Dermis microvascular lymphatic vessel endothelial cell (primary cell): ENCODE measurements at regions not wholly inside any gene's neighbourhood (a gene's known extent, or its start where the extent isn't known, plus 50 kb on each side); places are given as distances from the start of the nearest gene placed in this dataset.

Experiments used
- DNase-seq, 2 donors: peaks; one replicate each; pipeline versions ENCODE4 v3.0.0 to v3.0.0-alpha.2; 2010; ENCODE audit warnings: low read depth in 2 of 2

DNA sequence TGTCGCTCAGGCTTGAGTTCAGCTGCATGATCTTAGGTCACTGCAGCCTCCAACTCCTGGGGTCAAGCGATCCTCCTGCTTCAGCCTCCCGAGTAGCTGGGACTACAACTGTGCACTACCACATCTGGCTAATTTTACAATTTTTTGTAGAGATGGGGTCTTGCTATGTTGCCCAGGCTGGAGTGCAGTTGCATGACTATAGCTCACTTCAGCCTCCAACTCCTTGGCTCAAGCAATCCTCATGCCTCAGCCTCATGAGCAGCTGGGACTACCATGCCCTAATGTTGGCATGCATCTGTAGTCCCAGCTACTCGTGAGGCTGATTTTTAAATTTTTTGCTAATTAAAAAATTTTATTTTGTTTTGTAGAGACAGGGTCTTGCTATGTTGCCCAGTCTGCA is 101.9 kb upstream of the NPTX2 start:
- DNase-seq = no peak

DNA sequence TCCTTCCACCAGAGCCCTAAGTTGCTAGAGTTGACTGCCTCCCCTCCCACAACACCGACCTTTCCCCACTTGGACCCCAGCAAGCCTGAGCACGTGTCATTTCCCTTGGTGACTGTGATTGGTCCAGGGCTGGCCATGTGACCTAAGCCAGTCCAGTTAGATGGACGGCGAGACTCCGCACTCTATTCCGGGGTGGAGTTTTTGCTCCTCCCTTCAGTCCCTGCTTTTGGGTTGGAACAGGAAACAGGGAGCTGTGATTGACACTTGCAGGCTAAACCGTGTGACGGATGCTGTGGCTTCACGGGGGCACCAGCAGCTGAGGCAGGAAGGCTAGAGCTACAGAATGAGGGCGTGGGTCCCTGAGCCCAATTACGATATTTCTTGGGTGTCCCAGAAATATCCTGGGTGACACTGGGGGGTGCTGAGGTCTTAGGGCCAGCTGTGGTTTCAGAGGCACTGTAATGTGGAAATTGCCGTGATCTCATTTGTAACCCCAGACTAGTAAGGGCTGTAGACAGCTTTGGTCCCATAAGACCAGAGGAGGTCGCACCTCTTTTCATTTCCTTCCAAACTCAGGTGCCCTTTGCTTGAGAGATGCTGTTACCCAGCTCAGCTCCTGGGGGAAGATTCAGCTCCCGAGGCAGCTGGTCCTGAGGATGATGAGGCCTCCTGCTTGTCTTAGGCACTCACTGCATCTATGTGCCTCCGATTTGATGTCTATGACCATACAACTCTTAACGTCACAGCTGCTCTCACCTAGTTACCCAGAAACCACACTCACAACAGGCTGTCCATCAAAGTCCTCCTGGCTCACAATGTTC is 102.7 kb upstream of the NPTX2 start:
- DNase-seq = no peak

DNA sequence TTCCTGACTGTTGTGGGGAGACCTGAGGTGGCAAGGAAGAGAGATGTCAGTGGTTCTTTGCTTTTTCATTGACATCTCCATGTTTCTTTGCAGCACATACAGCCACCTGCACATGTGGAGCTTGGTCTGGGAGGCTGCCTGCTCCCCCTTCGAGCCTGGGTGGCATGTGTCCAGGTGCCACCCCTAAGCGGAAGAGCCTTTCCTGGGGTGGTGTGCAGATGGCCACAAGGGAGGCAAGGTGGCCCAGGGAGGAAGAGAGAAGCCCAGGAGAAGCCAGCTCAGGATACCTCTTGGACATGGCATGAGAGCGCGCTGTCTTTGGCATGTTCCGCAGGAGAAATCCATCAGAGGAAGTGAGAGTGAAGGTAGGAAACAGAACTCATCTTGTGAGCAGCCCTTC is 105.9 kb upstream of the NPTX2 start:
- DNase-seq = no peak

GRCh38 chr7:98509836-98510235 is 107.2 kb upstream of the NPTX2 start:
- no peak for DNase-seq

DNA sequence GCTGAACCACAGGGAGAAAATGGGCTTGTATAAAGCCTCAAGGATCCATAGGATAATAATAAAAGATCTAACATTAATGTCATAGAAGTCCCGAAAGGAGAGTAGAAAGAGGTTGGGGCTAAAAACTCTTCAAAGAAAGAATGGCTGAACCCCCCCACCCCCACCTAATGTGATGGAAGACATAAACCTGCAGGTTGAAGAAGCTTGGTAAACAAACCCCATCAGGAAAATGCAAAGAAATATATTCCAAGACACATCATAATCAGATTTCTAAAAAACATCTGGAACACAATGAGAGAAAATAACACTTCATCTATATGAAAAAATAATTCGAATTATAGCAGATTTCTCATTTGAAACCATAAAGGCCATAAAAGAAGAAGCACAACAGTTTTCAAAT is 105.6 kb upstream of the BAIAP2L1 start:
- DNase-seq = no peak

GRCh38 chr7:98500764-98501163 is 99.9 kb upstream of the BAIAP2L1 start:
- no peak for DNase-seq

GRCh38 chr7:98496618-98497017 is 95.7 kb upstream of the BAIAP2L1 start:
- DNase-seq = no peak

DNA sequence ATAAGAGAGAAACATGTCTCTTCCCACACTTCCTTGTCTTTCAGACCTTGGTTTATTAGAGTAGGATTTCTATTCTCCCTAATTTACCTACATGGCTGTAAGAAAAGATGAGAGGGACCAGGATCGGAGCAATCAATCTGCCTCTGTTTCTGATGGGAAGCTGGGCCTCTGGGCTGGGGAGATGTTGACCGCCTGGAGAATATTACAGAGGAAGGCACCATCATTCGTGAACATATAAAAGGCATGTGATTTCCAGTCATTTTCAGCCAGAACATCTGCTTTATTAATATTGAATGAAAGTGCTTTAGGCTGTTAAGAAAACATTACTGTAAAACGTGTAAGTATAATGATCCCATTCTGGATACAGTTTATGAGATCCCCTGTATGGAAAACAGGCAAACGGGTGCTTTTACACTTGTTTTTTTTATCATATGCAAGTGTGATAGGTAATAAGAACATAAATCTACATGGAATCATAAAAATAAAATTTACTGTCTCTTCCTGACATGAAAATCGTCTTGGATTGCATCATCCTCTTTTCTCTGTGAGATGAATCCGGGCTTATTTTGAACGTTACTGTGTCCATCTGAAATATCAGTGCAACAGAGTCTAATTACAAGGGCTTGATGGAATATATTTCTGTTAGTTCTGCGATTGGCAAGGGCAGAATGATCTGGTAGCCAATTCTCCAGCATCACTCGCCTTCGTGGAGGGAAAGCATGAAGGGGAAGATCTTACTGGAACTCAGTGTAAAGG is 94.5 kb upstream of the BAIAP2L1 start:
- no peak for DNase-seq

- no peak for DNase-seq
Observed at GRCh38 chr7:98493030-98493778, 92.3 kb upstream of the BAIAP2L1 start.

DNA sequence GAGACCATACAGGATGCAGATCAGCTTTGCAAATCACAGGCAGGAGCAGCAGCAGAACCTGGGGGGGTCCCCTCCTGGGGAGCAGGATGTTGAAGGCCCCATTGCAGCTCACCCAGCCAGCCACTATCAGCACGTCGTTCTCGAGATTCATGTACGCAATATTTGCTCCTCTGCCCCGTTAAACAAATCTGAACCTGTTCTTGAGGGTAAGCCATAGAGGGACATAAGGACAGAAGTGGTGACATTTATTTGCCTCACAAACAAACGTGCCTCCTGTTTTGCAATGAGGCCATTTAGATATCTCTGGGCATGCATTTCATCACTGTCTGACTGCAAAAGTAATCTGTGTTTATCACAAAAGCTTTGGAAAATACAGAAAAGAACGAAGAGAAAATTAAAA is 87.3 kb upstream of the BAIAP2L1 start:
- no peak for DNase-seq

DNA sequence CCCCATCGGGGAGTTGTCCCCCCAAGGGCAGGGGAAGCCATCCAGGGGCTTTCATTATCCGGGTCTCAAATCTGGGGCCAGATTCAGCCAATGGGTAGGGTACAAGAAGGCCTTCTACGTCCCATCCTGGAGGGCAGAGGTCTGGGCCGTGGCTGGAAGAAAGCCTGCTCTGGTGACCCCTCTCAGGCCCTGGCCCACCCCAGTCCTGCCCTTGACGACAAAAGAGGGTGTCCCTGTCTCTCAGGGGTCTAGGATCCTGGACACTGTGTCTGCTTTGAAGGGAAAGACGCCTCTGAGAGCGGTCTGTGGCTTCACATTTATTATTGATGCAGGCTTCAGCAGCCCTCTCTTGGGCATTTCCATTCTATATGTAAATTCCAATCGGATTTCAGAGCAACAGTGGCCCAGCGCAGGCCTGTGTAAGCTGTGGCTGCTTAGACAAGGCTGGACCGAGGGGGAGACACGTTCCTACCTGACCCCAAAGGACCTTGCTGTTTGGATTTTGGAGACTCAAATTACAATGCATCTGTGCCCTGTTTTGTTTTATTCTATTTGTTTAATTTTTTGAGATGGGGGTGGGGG is 83.2 kb upstream of the BAIAP2L1 start:
- DNase-seq = no peak

DNA sequence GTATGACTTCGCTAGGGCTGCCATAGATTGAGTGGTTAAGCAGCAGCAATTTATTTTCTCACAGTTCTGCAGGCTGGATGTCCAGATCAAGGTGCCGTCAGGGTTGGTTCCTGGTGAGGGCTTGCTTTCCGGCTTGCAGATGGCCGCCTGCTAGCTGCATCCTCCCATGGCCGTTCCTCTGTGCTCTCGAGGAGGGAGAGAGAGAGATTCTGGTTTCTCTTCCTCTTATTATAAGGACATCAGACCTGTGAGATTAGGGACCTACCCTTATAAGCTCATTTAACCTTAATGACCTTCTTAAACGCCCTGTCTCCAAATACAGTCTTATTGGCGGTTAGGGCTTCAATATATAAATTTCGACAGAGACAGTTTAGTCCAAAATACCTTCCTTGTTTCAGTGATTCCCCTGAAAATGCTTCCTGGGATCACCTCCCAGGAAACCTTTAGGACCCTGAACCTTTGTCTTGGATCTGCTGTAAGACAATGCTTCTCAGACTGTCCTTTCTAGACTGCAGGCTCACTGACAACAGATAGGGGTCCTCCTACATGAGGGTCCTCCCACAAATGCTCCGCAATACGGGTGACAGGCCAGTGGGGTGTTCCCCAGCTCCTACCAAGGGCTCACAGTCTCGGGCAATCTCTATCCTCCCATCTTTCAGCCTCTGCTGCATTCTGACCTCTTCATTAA is 82.5 kb upstream of the BAIAP2L1 start:
- no peak for DNase-seq

- no peak for DNase-seq
Observed at GRCh38 chr7:98479318-98479717, 78.4 kb upstream of the BAIAP2L1 start.

DNA sequence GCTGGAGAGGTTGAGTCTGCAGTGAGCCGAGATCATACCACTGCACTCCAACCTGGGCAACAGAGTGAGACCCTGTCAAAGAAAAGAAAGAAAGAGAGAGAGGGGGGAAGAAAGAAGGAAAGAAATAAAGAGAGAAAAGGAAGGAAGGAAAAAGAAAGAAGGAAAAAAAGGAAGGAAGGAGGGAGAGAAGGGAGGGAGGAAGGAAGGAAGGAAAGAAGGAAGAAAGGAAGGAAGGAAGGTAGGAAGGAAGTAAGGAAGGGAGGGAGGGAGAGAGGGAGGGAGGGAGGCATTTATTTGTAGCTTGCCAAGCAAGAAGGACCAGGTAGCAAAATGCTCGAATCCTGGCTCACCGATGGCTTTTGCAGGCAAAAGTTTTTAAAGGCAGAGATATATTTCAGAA is 74.5 kb upstream of the BAIAP2L1 start:
- no peak for DNase-seq

DNA sequence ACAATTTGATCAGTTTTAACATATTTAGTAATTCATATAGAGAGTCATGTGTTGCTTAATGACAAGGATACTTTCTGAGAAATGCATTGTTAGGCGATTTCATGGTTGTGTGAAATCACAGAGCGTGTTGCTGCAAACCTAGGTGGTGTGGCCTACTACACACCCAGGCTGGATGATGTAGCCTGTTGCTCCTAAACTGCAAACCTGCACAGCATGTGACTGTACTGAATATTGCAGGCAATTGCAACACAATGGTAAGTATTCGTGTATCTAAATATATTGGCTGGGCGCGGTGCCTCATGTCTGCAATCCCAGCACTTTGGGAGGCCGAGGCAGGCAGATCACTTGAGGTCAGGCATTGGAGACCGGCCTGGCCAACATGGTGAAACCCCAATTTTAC is 73.7 kb upstream of the BAIAP2L1 start:
- DNase-seq = no peak

DNA sequence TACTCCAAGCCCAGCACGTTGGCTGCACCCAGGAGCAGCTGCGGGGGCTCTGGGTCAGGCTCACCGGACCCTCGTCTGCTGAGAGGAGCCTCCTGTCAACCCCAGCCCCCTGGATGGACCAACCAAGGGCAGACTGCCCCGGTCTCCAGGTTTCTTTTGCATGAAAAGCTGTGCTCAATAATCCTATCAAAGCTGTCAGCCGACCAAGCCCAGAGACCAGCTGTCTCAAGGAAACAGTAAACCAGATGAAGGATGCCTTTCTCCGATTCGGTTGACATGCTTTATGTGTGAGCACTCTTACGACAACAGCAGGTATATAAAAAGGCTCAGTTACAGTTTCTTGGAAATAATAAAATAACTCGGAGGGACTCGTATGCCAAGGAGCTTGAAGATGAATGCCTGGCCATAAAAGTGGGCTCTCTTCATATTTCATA is 71.6 kb upstream of the BAIAP2L1 start:
- DNase-seq = no peak

DNA sequence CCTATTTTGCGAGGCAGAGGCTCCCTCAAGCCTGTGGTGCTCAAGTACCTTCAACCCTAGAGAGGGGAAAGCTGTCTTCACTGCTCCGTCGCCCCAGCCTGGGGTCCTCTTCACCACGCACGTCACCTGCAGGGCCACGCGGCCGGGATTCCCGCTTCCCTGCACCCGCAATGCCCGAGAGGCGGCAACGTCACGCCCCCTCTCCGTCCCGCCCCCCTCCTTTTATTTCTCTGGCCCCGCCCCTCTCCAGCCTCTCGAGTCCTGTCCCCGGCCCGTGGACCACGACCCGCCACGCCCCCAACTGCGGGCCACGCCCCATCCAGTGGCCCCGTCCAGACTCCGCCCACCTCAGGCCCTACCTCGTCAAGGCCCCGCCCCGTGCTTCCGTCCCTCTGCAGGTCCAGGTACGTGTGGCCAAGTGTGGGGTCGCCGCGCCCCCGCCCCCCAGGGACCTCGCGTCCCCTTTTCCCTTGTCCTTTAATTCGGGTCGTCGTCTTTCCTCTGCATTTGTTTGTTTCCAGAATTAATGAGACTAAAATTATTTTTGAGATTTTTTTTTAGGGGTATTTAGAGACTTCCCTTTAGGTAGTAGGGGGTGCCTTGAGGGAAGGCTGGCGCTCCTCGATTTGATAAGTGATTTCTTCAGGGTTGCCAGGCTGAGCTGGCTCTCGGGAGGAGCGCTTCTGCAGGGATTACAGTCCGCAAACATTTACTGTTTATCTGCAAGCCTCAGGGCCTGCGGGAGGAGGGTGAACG is 69.8 kb upstream of the BAIAP2L1 start:
- DNase-seq = peak in 1 of 2 donors; percentile 7

DNA sequence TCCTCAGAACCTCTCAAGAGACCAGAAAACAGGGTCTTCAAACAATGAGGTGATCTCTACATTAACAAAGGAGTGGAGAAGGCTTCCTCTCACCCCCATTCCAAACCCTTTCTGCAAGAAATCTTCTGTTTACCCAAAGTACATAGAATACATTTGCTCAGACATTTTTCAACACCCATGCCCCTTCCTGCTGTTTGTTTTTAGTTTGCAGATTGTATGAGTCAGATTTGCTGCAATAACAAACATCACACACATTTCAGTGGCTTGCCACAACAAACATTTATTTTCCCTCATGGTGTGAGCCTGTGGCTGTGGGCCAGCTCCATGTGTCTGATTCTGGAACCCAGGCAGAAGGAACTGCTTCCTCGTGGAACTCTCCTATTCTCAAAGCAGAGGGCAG is 68.2 kb upstream of the BAIAP2L1 start:
- no peak for DNase-seq

DNA sequence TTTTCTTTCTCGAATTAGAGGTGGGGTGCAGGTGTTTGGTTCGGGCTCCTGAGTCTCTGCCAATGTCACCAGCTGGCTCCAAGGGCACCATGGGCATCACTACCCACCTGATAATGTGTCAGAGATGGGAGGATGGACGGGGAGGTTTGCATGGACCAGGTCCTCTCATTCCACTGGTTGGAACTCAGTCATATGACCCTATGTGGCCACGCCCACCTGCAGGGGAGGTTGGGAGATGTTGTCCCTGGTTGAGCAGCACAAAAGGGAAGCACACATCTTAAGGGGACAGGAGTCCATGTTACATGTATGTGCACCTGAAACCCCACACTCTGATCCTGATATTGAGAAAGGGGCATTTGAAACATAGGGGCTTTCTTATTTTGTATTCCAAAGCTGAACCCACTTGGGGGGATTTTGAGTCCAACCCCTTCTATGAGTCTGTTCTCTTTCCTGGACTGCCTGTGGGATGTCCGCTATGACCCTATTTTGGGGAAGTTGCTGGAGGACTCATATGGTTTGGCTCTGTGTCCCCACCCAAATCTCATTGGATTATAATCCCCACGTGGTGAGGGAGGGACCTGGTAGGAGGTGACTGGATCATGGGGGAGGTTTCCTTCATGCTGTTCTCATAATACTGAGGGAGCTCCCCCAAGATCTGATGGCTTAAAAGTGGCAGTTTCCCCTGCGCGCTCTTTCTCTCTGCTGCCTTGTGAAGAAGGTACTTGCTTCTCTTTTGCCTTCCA is 66.9 kb upstream of the BAIAP2L1 start:
- DNase-seq = no peak

DNA sequence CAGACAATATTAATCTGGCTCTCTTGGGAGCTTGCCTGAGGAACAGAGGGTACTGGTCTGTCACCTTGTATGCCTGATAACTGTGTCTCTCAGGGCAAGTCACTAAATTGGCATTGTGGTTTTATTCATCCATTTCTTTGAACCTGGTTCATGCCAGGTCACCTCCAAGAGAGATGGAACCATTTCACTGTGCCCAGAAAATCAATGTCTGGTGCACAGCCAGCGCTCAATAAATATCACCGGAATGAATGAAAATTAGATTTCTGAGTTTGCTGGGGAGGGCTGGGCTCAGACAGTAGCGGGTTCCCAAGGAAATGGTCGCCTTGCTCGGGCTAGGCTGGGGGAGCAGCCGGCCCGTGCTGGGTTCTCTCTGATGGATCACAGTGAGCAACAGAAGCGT is 64.1 kb upstream of the BAIAP2L1 start:
- DNase-seq = no peak
